HCT116 (cell line): ENCODE measurements at regions not wholly inside any gene's neighbourhood (a gene's known extent, or its start where the extent isn't known, plus 50 kb on each side); places are given as distances from the start of the nearest gene placed in this dataset.
A peak's percentile ranks its signal among the peaks of the same experiment; 100 is the strongest.

Experiments
- ATAC-seq: fragments of 200-7000 bp; cut with Tn5 transposase; 2 replicates; pipeline ENCODE4 v1.9.1; 2020; ENCODE audit warnings: mild to moderate bottlenecking, moderate library complexity
- BruUV-seq: library from RNA; stranded (reverse); fragments of 400-500 nt; replicated peaks from 2 replicates; lab custom pipeline; 2021; lab: Mats Ljungman, UMichigan
- CTCF ChIA-PET: fragments of 300-600 bp; sonication (Branson Sonifier 250); formaldehyde crosslinking; loops from one replicate; lab custom pipeline; 2021; ENCODE audit warnings: antibody characterized with exemption; lab: Charles Lee
- POLR2A ChIA-PET: fragments of 300-600, 350-600 bp; sonication (Branson Sonifier 250); formaldehyde crosslinking; loops from one replicate; lab custom pipeline; 2021; ENCODE audit warnings: antibody characterized with exemption; lab: Charles Lee
- RAD21 ChIA-PET, 2 experiments: fragments of 300-600 bp; sonication (Branson Sonifier 250); formaldehyde crosslinking; loops; one replicate each; lab custom pipeline; 2023; ENCODE audit warnings: low total read pairs in 2 of 2; ENCODE audit not compliant: uncharacterized antibody in 2 of 2, unreplicated experiment in 2 of 2, low non-redundant PET in 1 of 2; lab: Charles Lee
- DNase-seq: peaks from one replicate; pipeline ENCODE4 v3.0.0-alpha.2; 2010; ENCODE audit warnings: low read depth, low spot score
- H2AFZ ChIP-seq: fragments of 200-600 bp; shearing (Covaris generic), sonication (generic); 2 replicates; pipeline ENCODE4 v1.6.1; 2017; ENCODE audit warnings: low read depth, mixed run types, mixed read lengths, antibody characterized with exemption, low read length; ENCODE audit not compliant: poor library complexity, severe bottlenecking
- H3K27ac ChIP-seq: 2 replicates; pipeline ENCODE4 v1.5.1; 2012; ENCODE audit warnings: low read depth, low read length
- H3K27me3 ChIP-seq: fragments of 200-600 bp; sonication (generic); 2 replicates; pipeline ENCODE4 v1.6.1; 2016; ENCODE audit warnings: mixed run types, low read length, mixed read lengths; ENCODE audit not compliant: insufficient read depth
- H3K36me3 ChIP-seq, 2 experiments: fragments of 200-500 bp in 1 of 2; fragments of 200-600 bp in 1 of 2; sonication (Bioruptor generic) in 1 of 2; sonication (generic) in 1 of 2; 2 replicates each; pipeline versions ENCODE4 v1.5.1 to v1.6.1; 2014 to 2016; ENCODE audit warnings: low read length in 2 of 2, inconsistent platforms in 1 of 2, mixed read lengths in 1 of 2, mixed run types in 1 of 2; ENCODE audit not compliant: insufficient read depth in 2 of 2, control insufficient read depth in 1 of 2
- H3K4me1 ChIP-seq, 2 experiments: fragments of 200-600 bp in 1 of 2; sonication (generic) in 1 of 2; 2 replicates each; pipeline versions ENCODE4 v1.5.1 to v1.6.1; 2012 to 2017; ENCODE audit warnings: low read length in 2 of 2, inconsistent platforms in 1 of 2, mild to moderate bottlenecking in 1 of 2, mixed read lengths in 1 of 2, mixed run types in 1 of 2, moderate library complexity in 1 of 2; ENCODE audit not compliant: insufficient read depth in 2 of 2, control insufficient read depth in 1 of 2
- H3K4me2 ChIP-seq: fragments of 200-600 bp; sonication (generic); 2 replicates; pipeline ENCODE4 v1.6.1; 2017; ENCODE audit warnings: mixed run types, low read length, mixed read lengths
- H3K4me3 ChIP-seq, 2 experiments: fragments of 200-600 bp in 1 of 2; sonication (generic) in 1 of 2; replicated peaks in 1 of 2; 2 replicates each; pipeline ENCODE4 v1.5.1; 2011 to 2016; ENCODE audit warnings: low read length in 2 of 2, control low read depth in 1 of 2, low read depth in 1 of 2, mild to moderate bottlenecking in 1 of 2, mixed read lengths in 1 of 2, mixed run types in 1 of 2
- H3K79me2 ChIP-seq: fragments of 200-600 bp; sonication (generic); 2 replicates; pipeline ENCODE4 v1.6.1; 2017; ENCODE audit warnings: mild to moderate bottlenecking, mixed run types, low read length, moderate library complexity, mixed read lengths; ENCODE audit not compliant: insufficient read depth
- H3K9ac ChIP-seq: fragments of 200-600 bp; sonication (generic); 2 replicates; pipeline ENCODE4 v1.6.1; 2016; ENCODE audit warnings: low read length, mixed read lengths
- H3K9me2 ChIP-seq: fragments of 200-600 bp; sonication (generic), shearing (Covaris generic); 2 replicates; pipeline ENCODE4 v1.6.1; 2017; ENCODE audit warnings: mixed run types, mild to moderate bottlenecking, moderate library complexity; ENCODE audit not compliant: insufficient read depth
- H3K9me3 ChIP-seq, 2 experiments: fragments of 200-500 bp in 1 of 2; fragments of 200-600 bp in 1 of 2; sonication (Bioruptor generic) in 1 of 2; sonication (generic) in 1 of 2; 2 replicates each; pipeline ENCODE4 v1.6.1; 2014 to 2017; ENCODE audit warnings: low read length in 2 of 2, mixed read lengths in 2 of 2, inconsistent platforms in 1 of 2, low read depth in 1 of 2, mild to moderate bottlenecking in 1 of 2, mixed run types in 1 of 2, moderate library complexity in 1 of 2; ENCODE audit not compliant: control insufficient read depth in 1 of 2, insufficient read depth in 1 of 2
- H4K20me1 ChIP-seq: fragments of 200-600 bp; sonication (generic), shearing (Covaris generic); 2 replicates; pipeline ENCODE4 v1.6.1; 2017; ENCODE audit warnings: mixed run types, mild to moderate bottlenecking, moderate library complexity; ENCODE audit not compliant: insufficient read depth
- EZH2phosphoT487 ChIP-seq: fragments of 200-600 bp; IDR thresholded peaks from 2 replicates; pipeline ENCODE4 v1.6.1; 2018; ENCODE audit warnings: antibody characterized with exemption, borderline replicate concordance
- JUND ChIP-seq: IDR thresholded peaks from 2 replicates; pipeline ENCODE4 v1.6.1; 2012
- POLR2A ChIP-seq: IDR thresholded peaks from 2 replicates; pipeline ENCODE4 v1.7.0; 2011; ENCODE audit warnings: borderline replicate concordance; ENCODE audit not compliant: insufficient read depth, insufficient read length; ENCODE audit errors: extremely low read depth
- SP1 ChIP-seq: IDR thresholded peaks from 2 replicates; pipeline ENCODE4 v1.6.1; 2012; ENCODE audit warnings: low read depth
- TCF7L2 ChIP-seq: IDR thresholded peaks from 2 replicates; pipeline ENCODE4 v1.7.0; 2011; ENCODE audit warnings: borderline replicate concordance, inconsistent platforms; ENCODE audit not compliant: insufficient read depth, insufficient read length; ENCODE audit errors: extremely low read depth
- ZNF274 ChIP-seq: fragments of 200-500 bp; sonication (Bioruptor generic); IDR thresholded peaks from 2 replicates; pipeline ENCODE4 v1.6.1; 2014; ENCODE audit warnings: mild to moderate bottlenecking, low read depth, low read length, inconsistent platforms
- intact Hi-C: fragments of 100-400 bp; cut with micrococcal nuclease; formaldehyde crosslinking; loops from 2 replicates; pipeline ENCODE4 v1.10.0; 2022

- Histone ChIP-seq H3K9me3 (no peaks in the 10 kb centered on the region), H3K9ac (no peak overlapping the region), H2AFZ (no peak overlapping the region), H3K4me1 (peaks cover 0 to 11% of the 10 kb centered on the region in 2 experiments; a peak in 2 of 4 replicates), H3K79me2 (no peaks in the 10 kb centered on the region), H3K27me3 (no peaks in the 10 kb centered on the region), H3K9me2 (no peaks in the 10 kb centered on the region), H3K36me3 (no peaks in the 10 kb centered on the region), H3K4me2 (no peak overlapping the region), H4K20me1 (no peaks in the 10 kb centered on the region), H3K4me3 (no peak overlapping the region), H3K27ac (no peak overlapping the region)
- no peak for DNase-seq
- intact Hi-C loops: no loop called here
- RAD21 ChIA-PET: no interaction called here
- TF ChIP-seq SP1 (no peak), ZNF274 (no peak), TCF7L2 (no peak), EZH2phosphoT487 (no peak)
- ATAC-seq: no peak
- POLR2A ChIA-PET: no interaction called here
- CTCF ChIA-PET: no interaction called here
- no TSS peak for BruUV-seq
Measured at GRCh38 chr2:45276914-45277313, 267.7 kb upstream of the SIX2 start.

DNA sequence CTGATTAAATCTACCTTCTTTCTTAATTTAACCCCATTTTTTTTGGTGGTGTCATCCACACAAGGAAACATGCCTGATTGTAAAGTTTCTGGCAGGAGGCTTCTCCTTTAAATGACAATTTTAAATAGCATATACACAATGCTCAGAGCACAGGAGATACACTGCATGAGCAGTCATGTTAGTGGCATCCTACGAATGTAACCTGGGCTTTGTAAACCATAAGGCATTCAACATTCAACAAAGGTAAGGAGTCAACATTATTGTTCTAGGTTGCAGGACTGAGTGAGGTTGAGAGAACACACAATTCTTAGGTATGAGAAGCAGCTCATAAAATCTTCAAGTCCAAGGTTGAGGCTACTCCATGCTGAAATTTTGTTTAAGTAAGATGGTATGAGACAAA is 266.6 kb upstream of the SIX2 start:
- Histone ChIP-seq H3K36me3 (no peaks in the 10 kb centered on the region), H3K9me3 (no peaks in the 10 kb centered on the region), H3K4me1 (peaks cover 0 to 11% of the 10 kb centered on the region in 2 experiments; a peak in 2 of 4 replicates), H3K79me2 (no peaks in the 10 kb centered on the region), H3K27me3 (no peaks in the 10 kb centered on the region; the same call in 1 of the 2 replicates), H3K4me3 (no peak overlapping the region), H4K20me1 (no peaks in the 10 kb centered on the region), H3K9me2 (no peaks in the 10 kb centered on the region), H2AFZ (no peak overlapping the region), H3K27ac (no peak overlapping the region), H3K9ac (no peak overlapping the region), H3K4me2 (no peak overlapping the region)
- ChIA-PET RAD21 (no interaction called here), CTCF (no interaction called here), POLR2A (no interaction called here)
- BruUV-seq: no TSS peak
- no peak for ATAC-seq
- intact Hi-C loops: no loop called here
- no peak for DNase-seq
- TF ChIP-seq JUND (0 out of 2 replicates have a peak, but pooled peaks have one; percentile 0), POLR2A (no peak)
